AG04450 (cell line): ENCODE measurements at regions not wholly inside any gene's neighbourhood (a gene's known extent, or its start where the extent isn't known, plus 50 kb on each side); places are given as distances from the start of the nearest gene placed in this dataset.

Experiments used
- CTCF ChIA-PET: fragments of 300-600, 350-600 bp; formaldehyde crosslinking; extraction: SDS; loops from one replicate; lab custom pipeline; 2022; ENCODE audit warnings: antibody characterized with exemption, inconsistent platforms; lab: Charles Lee
- POLR2A ChIA-PET: fragments of 350-600 bp; formaldehyde crosslinking; extraction: SDS; loops from one replicate; lab custom pipeline; 2021; ENCODE audit warnings: antibody characterized with exemption, inconsistent platforms; lab: Yijun Ruan, JAX
- DNase-seq: peaks from one replicate; pipeline ENCODE4 v3.0.0-alpha.2; 2011; ENCODE audit warnings: low read depth, low spot score
- H3K27ac ChIP-seq: one replicate; pipeline ENCODE4 v1.5.1; 2012; ENCODE audit warnings: low read depth, low read length, control low read depth
- H3K27me3 ChIP-seq: one replicate; pipeline ENCODE4 v1.6.0; 2012; ENCODE audit warnings: low read length; ENCODE audit not compliant: control insufficient read depth, insufficient read depth
- H3K4me3 ChIP-seq: 2 replicates; pipeline ENCODE4 v1.5.1; 2011; ENCODE audit warnings: mild to moderate bottlenecking, low read depth, low read length, control low read depth
- H3K9me3 ChIP-seq: 2 replicates; pipeline ENCODE4 v1.5.1; 2012; ENCODE audit warnings: low read length; ENCODE audit not compliant: control insufficient read depth, insufficient read depth
- CTCF ChIP-seq: IDR thresholded peaks from 2 replicates; pipeline ENCODE4 v1.5.1; 2011; ENCODE audit warnings: low read depth, low read length, control low read depth, inconsistent platforms

- ChIA-PET CTCF (no interaction called here), POLR2A (no interaction called here)
- H3K4me3 ChIP-seq = no peak overlapping the region
- no peak for TF ChIP-seq CTCF
- H3K9me3 ChIP-seq = no peaks in the 10 kb centered on the region
- no peak for DNase-seq
- no peak overlapping the region for H3K27ac ChIP-seq
- H3K27me3 ChIP-seq = no peaks in the 10 kb centered on the region
These were observed 451.8 kb upstream of the FTMT start for GRCh38 chr5:121399879-121400278.

- TF ChIP-seq CTCF = no peak
- no peaks in the 10 kb centered on the region for H3K27me3 ChIP-seq
- H3K9me3 ChIP-seq = no peaks in the 10 kb centered on the region
- POLR2A ChIA-PET = no interaction called here
- no peak overlapping the region for H3K4me3 ChIP-seq
- CTCF ChIA-PET = no interaction called here
- DNase-seq = no peak
- H3K27ac ChIP-seq = no peak overlapping the region
These were observed 442.9 kb upstream of the FTMT start for GRCh38 chr5:121408778-121409177.

- CTCF ChIA-PET = no interaction called here
- no peak for TF ChIP-seq CTCF
- Histone ChIP-seq H3K27me3 (no peaks in the 10 kb centered on the region), H3K4me3 (no peak overlapping the region), H3K27ac (no peak overlapping the region), H3K9me3 (no peaks in the 10 kb centered on the region)
- no peak for DNase-seq
- POLR2A ChIA-PET = no interaction called here
These were observed 436.4 kb upstream of the FTMT start for GRCh38 chr5:121415270-121415669.

- CTCF ChIA-PET = interaction anchor here (0.5 kb wide), 1 partner anchor 63 kb away, joined by 3 read pairs; no protein-coding TSS in a partner anchor
- DNase-seq = no peak
- TF ChIP-seq CTCF = no peak
These were observed 430.0 kb upstream of the FTMT start for GRCh38 chr5:121421646-121422045.

GRCh38 chr5:121424976-121425375 lies 426.7 kb upstream of the FTMT start:
- CTCF ChIA-PET = no interaction called here
- H3K9me3 ChIP-seq = no peaks in the 10 kb centered on the region
- no peak for TF ChIP-seq CTCF

More at GRCh38 chr5:121421646-121422045, 430.0 kb upstream of the FTMT start:
- no peaks in the 10 kb centered on the region for H3K27me3 ChIP-seq
- POLR2A ChIA-PET = no interaction called here
- no peaks in the 10 kb centered on the region for H3K9me3 ChIP-seq
- H3K27ac ChIP-seq = no peak overlapping the region
- no peak overlapping the region for H3K4me3 ChIP-seq

More at GRCh38 chr5:121424976-121425375, 426.7 kb upstream of the FTMT start:
- POLR2A ChIA-PET = no interaction called here
- no peak overlapping the region for H3K27ac ChIP-seq
- H3K27me3 ChIP-seq = no peaks in the 10 kb centered on the region
- no peak overlapping the region for H3K4me3 ChIP-seq
- DNase-seq = no peak
